H1 (cell line): ENCODE measurements at regions not wholly inside any gene's neighbourhood (a gene's known extent, or its start where the extent isn't known, plus 50 kb on each side); places are given as distances from the start of the nearest gene placed in this dataset.

ENCODE experiments used
- CTCF ChIA-PET: fragments of 300-600 bp; sonication (Branson Sonifier 250); formaldehyde crosslinking; loops from one replicate; lab custom pipeline; 2021; ENCODE audit not compliant: partially characterized antibody; lab: Charles Lee
- POLR2A ChIA-PET: fragments of 300-600 bp; sonication (Branson Sonifier 250); formaldehyde crosslinking; loops from one replicate; lab custom pipeline; 2021; ENCODE audit warnings: inconsistent platforms; ENCODE audit not compliant: partially characterized antibody; lab: Charles Lee
- DNase-seq, 2 experiments: peaks; one replicate each; pipeline versions ENCODE4 v3.0.0 to v3.0.0-alpha.2; 2010 to 2022; ENCODE audit warnings: low spot score in 2 of 2, low read depth in 1 of 2, mixed read lengths in 1 of 2
- FAIRE-seq: peaks from 2 replicates; lab custom pipeline; 2011; peaks lifted over from hg19 to GRCh38; lab: Jason Lieb, UNC
- H2AFZ ChIP-seq: 2 replicates; pipeline ENCODE4 v1.8.1; 2012; ENCODE audit warnings: low read length, inconsistent platforms
- H2AK5ac ChIP-seq: 2 replicates; pipeline ENCODE4 v1.6.1; 2013; ENCODE audit warnings: low read depth, low read length
- H2BK120ac ChIP-seq: replicated peaks from 2 replicates; pipeline ENCODE3; 2013; ENCODE audit warnings: low read depth, low read length, inconsistent platforms
- H2BK12ac ChIP-seq: 2 replicates; pipeline ENCODE4 v1.6.1; 2013; ENCODE audit warnings: low read depth, low read length
- H2BK15ac ChIP-seq: 2 replicates; pipeline ENCODE4 v1.6.1; 2013; ENCODE audit warnings: low read length
- H2BK20ac ChIP-seq: 2 replicates; pipeline ENCODE4 v1.6.1; 2013; ENCODE audit warnings: low read length
- H2BK5ac ChIP-seq: 2 replicates; pipeline ENCODE4 v1.6.1; 2013; ENCODE audit warnings: low read depth, low read length
- H3K14ac ChIP-seq: 2 replicates; pipeline ENCODE4 v1.6.1; 2013; ENCODE audit warnings: inconsistent platforms; ENCODE audit not compliant: insufficient read length
- H3K18ac ChIP-seq: 2 replicates; pipeline ENCODE4 v1.6.1; 2013; ENCODE audit warnings: low read length; ENCODE audit errors: extremely low read depth
- H3K23ac ChIP-seq: 2 replicates; pipeline ENCODE4 v1.6.1; 2013; ENCODE audit warnings: inconsistent platforms; ENCODE audit not compliant: insufficient read length
- H3K23me2 ChIP-seq: 2 replicates; pipeline ENCODE4 v1.6.1; 2013; ENCODE audit warnings: low read depth, low read length
- H3K27ac ChIP-seq: 2 replicates; pipeline ENCODE4 v1.6.1; 2011; ENCODE audit warnings: low read depth, low read length, inconsistent platforms
- H3K27me3 ChIP-seq, 4 experiments: replicated peaks in 1 of 4; 1 replicate in 1 of 4; 2 replicates in 3 of 4; pipeline versions ENCODE4 v1.6.1 to v1.8.1; 2011 to 2013; ENCODE audit warnings: low read length in 3 of 4, mild to moderate bottlenecking in 3 of 4, inconsistent platforms in 2 of 4, mixed read lengths in 2 of 4, moderate library complexity in 1 of 4; ENCODE audit not compliant: control insufficient read depth in 3 of 4, insufficient read depth in 3 of 4; ENCODE audit errors: extremely low read depth in 1 of 4
- H3K36me3 ChIP-seq, 4 experiments: 2 replicates each; pipeline versions ENCODE4 v1.6.1 to v1.8.1; 2011 to 2013; ENCODE audit warnings: mild to moderate bottlenecking in 4 of 4, low read length in 3 of 4, moderate library complexity in 2 of 4, control low read depth in 1 of 4, inconsistent platforms in 1 of 4; ENCODE audit not compliant: insufficient read depth in 4 of 4, control insufficient read depth in 2 of 4
- H3K4ac ChIP-seq: replicated peaks from 2 replicates; pipeline ENCODE3; 2013; ENCODE audit warnings: low read length, low read depth, mixed read lengths, inconsistent platforms; ENCODE audit not compliant: insufficient read length
- H3K4me1 ChIP-seq, 4 experiments: replicated peaks in 1 of 4; 1 replicate in 1 of 4; 2 replicates in 3 of 4; pipeline versions ENCODE4 v1.6.1 to v1.8.1; 2011 to 2013; ENCODE audit warnings: low read length in 3 of 4, inconsistent platforms in 2 of 4, mixed read lengths in 1 of 4; ENCODE audit not compliant: insufficient read depth in 4 of 4, control insufficient read depth in 3 of 4
- H3K4me2 ChIP-seq, 2 experiments: 2 replicates each; pipeline versions ENCODE4 v1.6.1 to v1.8.1; 2011 to 2013; ENCODE audit warnings: low read depth in 2 of 2, low read length in 2 of 2, control low read depth in 1 of 2, inconsistent platforms in 1 of 2, mild to moderate bottlenecking in 1 of 2; ENCODE audit not compliant: insufficient read depth in 1 of 2
- H3K4me3 ChIP-seq, 4 experiments: fragments of 200-600, 300-600 bp in 1 of 4; sonication (generic), shearing (Covaris generic), sonication (Bioruptor Twin) in 1 of 4; 2 replicates each; pipeline versions ENCODE4 v1.5.1 to v1.8.1; 2011 to 2016; ENCODE audit warnings: low read length in 4 of 4, low read depth in 3 of 4, control low read depth in 2 of 4, inconsistent platforms in 2 of 4, mild to moderate bottlenecking in 2 of 4, mixed read lengths in 1 of 4, moderate library complexity in 1 of 4; ENCODE audit not compliant: insufficient read depth in 2 of 4; ENCODE audit errors: extremely low read depth in 1 of 4
- H3K56ac ChIP-seq: replicated peaks from 2 replicates; pipeline ENCODE3; 2013; ENCODE audit warnings: low read depth, mild to moderate bottlenecking, mixed read lengths, low read length, inconsistent platforms; ENCODE audit not compliant: insufficient read length
- H3K79me1 ChIP-seq: 2 replicates; pipeline ENCODE4 v1.6.1; 2013; ENCODE audit warnings: low read depth, low read length, control low read depth
- H3K79me2 ChIP-seq, 2 experiments: 2 replicates each; pipeline versions ENCODE4 v1.6.1 to v1.8.1; 2012 to 2013; ENCODE audit warnings: low read length in 2 of 2, mild to moderate bottlenecking in 2 of 2, inconsistent platforms in 1 of 2; ENCODE audit not compliant: insufficient read depth in 2 of 2, control insufficient read depth in 1 of 2
- H3K9ac ChIP-seq, 4 experiments: replicated peaks in 1 of 4; 1 replicate in 1 of 4; 2 replicates in 3 of 4; pipeline versions ENCODE4 v1.6.1 to v1.8.1; 2011 to 2013; ENCODE audit warnings: low read depth in 3 of 4, low read length in 3 of 4, control low read depth in 2 of 4, mild to moderate bottlenecking in 2 of 4, moderate library complexity in 2 of 4, inconsistent platforms in 1 of 4; ENCODE audit errors: extremely low read depth in 1 of 4
- H3K9me3 ChIP-seq, 2 experiments: 2 replicates each; pipeline versions ENCODE4 v1.6.1 to v1.8.1; 2012 to 2013; ENCODE audit warnings: mild to moderate bottlenecking in 2 of 2, moderate library complexity in 2 of 2, control low read depth in 1 of 2, inconsistent platforms in 1 of 2, low read depth in 1 of 2, low read length in 1 of 2, mixed read lengths in 1 of 2; ENCODE audit not compliant: insufficient read depth in 2 of 2
- H4K20me1 ChIP-seq, 2 experiments: replicated peaks in 1 of 2; 2 replicates each; pipeline versions ENCODE3 to v1.8.1; 2011 to 2013; ENCODE audit warnings: inconsistent platforms in 2 of 2, low read length in 2 of 2, mild to moderate bottlenecking in 1 of 2; ENCODE audit not compliant: insufficient read depth in 2 of 2, control insufficient read depth in 1 of 2
- H4K5ac ChIP-seq: 2 replicates; pipeline ENCODE4 v1.6.1; 2013; ENCODE audit warnings: low read length, low read depth, mixed read lengths, inconsistent platforms; ENCODE audit not compliant: insufficient read length
- H4K8ac ChIP-seq: 2 replicates; pipeline ENCODE4 v1.8.0; 2013; ENCODE audit warnings: mild to moderate bottlenecking, moderate library complexity, low read length, inconsistent platforms; ENCODE audit not compliant: insufficient read depth; ENCODE audit errors: extremely low read depth
- H4K91ac ChIP-seq: replicated peaks from 2 replicates; pipeline ENCODE3; 2013; ENCODE audit warnings: low read length, mixed read lengths, inconsistent platforms; ENCODE audit not compliant: insufficient read length
- CBX5 ChIP-seq: fragments of 300-800, 300-1000 bp; sonication (generic); IDR thresholded peaks from 2 replicates; pipeline ENCODE4 v1.7.1; 2016; ENCODE audit warnings: antibody characterized with exemption, low read length, low read depth
- SIN3A ChIP-seq, 2 experiments: IDR thresholded peaks in 1 of 2; conservative IDR thresholded peaks in 1 of 2; 2 replicates each; pipeline ENCODE4 v1.6.1; 2011 to 2012; ENCODE audit warnings: low read length in 2 of 2, improper control_type of control experiment in 1 of 2, low read depth in 1 of 2, mild to moderate bottlenecking in 1 of 2
- WGBS, 2 experiments: shearing (Covaris generic) in 1 of 2; methylation state at CpG; one replicate each; pipeline versions ENCODE4 v1.1.6 to v1.1.7; 2013 to 2015; ENCODE audit warnings: low lambda C conversion rate in 2 of 2, mixed read lengths in 2 of 2, inconsistent platforms in 1 of 2, low coverage in 1 of 2, missing lambda C conversion rate in 1 of 2; ENCODE audit not compliant: insufficient replicate concordance in 2 of 2, insufficient coverage in 1 of 2, insufficient read length in 1 of 2; ENCODE audit errors: extremely low coverage in 1 of 2, missing lambda C conversion rate in 1 of 2; 5-methylcytosine and 5-hydroxymethylcytosine counted together

- Histone ChIP-seq H3K27ac (no peak overlapping the region), H3K23ac (no peak overlapping the region), H3K14ac (no peak overlapping the region), H2BK20ac (no peak overlapping the region), H3K79me2 (no peaks in the 10 kb centered on the region), H2BK120ac (no peak overlapping the region), H4K20me1 (no peaks in the 10 kb centered on the region), H3K56ac (no peak overlapping the region), H2BK15ac (no peak overlapping the region), H4K91ac (no peak overlapping the region), H3K36me3 (no peaks in the 10 kb centered on the region), H3K27me3 (no peaks in the 10 kb centered on the region), H2BK5ac (no peak overlapping the region), H3K9me3 (peaks cover 3 to 4% of the 10 kb centered on the region in 2 experiments; a peak in 2 of 4 replicates), H2AFZ (no peak overlapping the region), H3K9ac (no peak overlapping the region), H3K79me1 (no peaks in the 10 kb centered on the region), H3K4me1 (no peaks in the 10 kb centered on the region), H2BK12ac (no peak overlapping the region), H3K23me2 (no peaks in the 10 kb centered on the region), H3K4ac (no peak overlapping the region), H4K8ac (no peak overlapping the region), H3K18ac (no peak overlapping the region), H3K4me2 (no peak overlapping the region), H4K5ac (no peak overlapping the region), H2AK5ac (no peak overlapping the region), H3K4me3 (no peak overlapping the region)
- DNase-seq: no peak
- POLR2A ChIA-PET: interaction anchor here (0.6 kb wide), 1 partner anchor 10 kb away, joined by 5 read pairs; no protein-coding TSS in a partner anchor
- 83% methylated on average over 2 of the region's 2 CpGs; no CpG with 5 or more reads in 1 of the 2 experiments for WGBS, 2 experiments
- no peak for FAIRE-seq
- CTCF ChIA-PET: no interaction called here
- TF ChIP-seq CBX5: no peak
- TF ChIP-seq SIN3A (conservative IDR thresholded peaks at IDR 0.05 in 1 of 2, IDR thresholded peaks at IDR 0.05 in 1 of 2; ENCODE audit: low read depth in 1 of 2, low read length in 2 of 2): no peak
Observed at GRCh38 chr3:163852233-163852632, 1226.1 kb downstream of the SI start.
